GM21737 (cell line): ENCODE measurements at regions not wholly inside any gene's neighbourhood (a gene's known extent, or its start where the extent isn't known, plus 50 kb on each side); places are given as distances from the start of the nearest gene placed in this dataset.
"Not testable (repeated sequence)": the region's sequence is repeated elsewhere in the genome, so short reads cannot be mapped to it uniquely, and the experiment has no call there.

Source experiments
- ATAC-seq: cut with Tn5 transposase; IDR thresholded peaks from one replicate; pipeline ENCODE4 v1.9.1; 2021; ENCODE audit warnings: mild to moderate bottlenecking, moderate library complexity; ENCODE audit not compliant: unreplicated experiment

- no peak for ATAC-seq
These were observed 255.2 kb downstream of the C11orf87 start for GRCh38 chr11:109677231-109677630.

- ATAC-seq, result no peak
These were observed 255.9 kb downstream of the C11orf87 start for GRCh38 chr11:109677876-109678275.

- ATAC-seq, result no peak
These were observed 258.1 kb downstream of the C11orf87 start for GRCh38 chr11:109680127-109680526.

GRCh38 chr11:109682788-109683187 lies 260.8 kb downstream of the C11orf87 start:
- ATAC-seq, result not testable (repeated sequence)

- no peak for ATAC-seq
These were observed 273.7 kb downstream of the C11orf87 start for GRCh38 chr11:109695696-109696095.

- ATAC-seq, result no peak
These were observed 274.4 kb downstream of the C11orf87 start for GRCh38 chr11:109696191-109696897.

GRCh38 chr11:109697140-109697843 lies 275.3 kb downstream of the C11orf87 start:
- ATAC-seq, result peak; percentile 89

GRCh38 chr11:109698237-109698636 lies 276.2 kb downstream of the C11orf87 start:
- ATAC-seq, result no peak

- no peak for ATAC-seq
These were observed 282.4 kb downstream of the C11orf87 start for GRCh38 chr11:109704432-109704831.

- ATAC-seq, result no peak
These were observed 285.0 kb downstream of the C11orf87 start for GRCh38 chr11:109706945-109707344.

- ATAC-seq, result no peak
These were observed 285.4 kb downstream of the C11orf87 start for GRCh38 chr11:109707411-109707810.

GRCh38 chr11:109708184-109708583 lies 286.2 kb downstream of the C11orf87 start:
- no peak for ATAC-seq

GRCh38 chr11:109714444-109714843 lies 292.5 kb downstream of the C11orf87 start:
- ATAC-seq, result not testable (repeated sequence)

- not testable (repeated sequence) for ATAC-seq
These were observed 293.4 kb downstream of the C11orf87 start for GRCh38 chr11:109715424-109715823.

GRCh38 chr11:109726061-109726460 lies 304.1 kb downstream of the C11orf87 start:
- no peak for ATAC-seq

- ATAC-seq, result no peak
These were observed 306.1 kb downstream of the C11orf87 start for GRCh38 chr11:109728056-109728455.

GRCh38 chr11:109729761-109730160 lies 307.8 kb downstream of the C11orf87 start:
- no peak for ATAC-seq

GRCh38 chr11:109730669-109731068 lies 308.7 kb downstream of the C11orf87 start:
- no peak for ATAC-seq

- ATAC-seq, result no peak
These were observed 309.5 kb downstream of the C11orf87 start for GRCh38 chr11:109731451-109731850.

- no peak for ATAC-seq
These were observed 311.3 kb downstream of the C11orf87 start for GRCh38 chr11:109733245-109733644.

- no peak for ATAC-seq
These were observed 312.6 kb downstream of the C11orf87 start for GRCh38 chr11:109734566-109734965.

- no peak for ATAC-seq
These were observed 313.1 kb downstream of the C11orf87 start for GRCh38 chr11:109735128-109735527.
